HG02588 (cell line): ENCODE measurements at regions not wholly inside any gene's neighbourhood (a gene's known extent, or its start where the extent isn't known, plus 50 kb on each side); places are given as distances from the start of the nearest gene placed in this dataset.
"Not testable (repeated sequence)": the region's sequence is repeated elsewhere in the genome, so short reads cannot be mapped to it uniquely, and the experiment has no call there.

ENCODE experiments used
- ATAC-seq: cut with Tn5 transposase; IDR thresholded peaks from one replicate; pipeline ENCODE4 v1.9.1; 2021; ENCODE audit warnings: mild to moderate bottlenecking, moderate library complexity; ENCODE audit not compliant: unreplicated experiment

DNA sequence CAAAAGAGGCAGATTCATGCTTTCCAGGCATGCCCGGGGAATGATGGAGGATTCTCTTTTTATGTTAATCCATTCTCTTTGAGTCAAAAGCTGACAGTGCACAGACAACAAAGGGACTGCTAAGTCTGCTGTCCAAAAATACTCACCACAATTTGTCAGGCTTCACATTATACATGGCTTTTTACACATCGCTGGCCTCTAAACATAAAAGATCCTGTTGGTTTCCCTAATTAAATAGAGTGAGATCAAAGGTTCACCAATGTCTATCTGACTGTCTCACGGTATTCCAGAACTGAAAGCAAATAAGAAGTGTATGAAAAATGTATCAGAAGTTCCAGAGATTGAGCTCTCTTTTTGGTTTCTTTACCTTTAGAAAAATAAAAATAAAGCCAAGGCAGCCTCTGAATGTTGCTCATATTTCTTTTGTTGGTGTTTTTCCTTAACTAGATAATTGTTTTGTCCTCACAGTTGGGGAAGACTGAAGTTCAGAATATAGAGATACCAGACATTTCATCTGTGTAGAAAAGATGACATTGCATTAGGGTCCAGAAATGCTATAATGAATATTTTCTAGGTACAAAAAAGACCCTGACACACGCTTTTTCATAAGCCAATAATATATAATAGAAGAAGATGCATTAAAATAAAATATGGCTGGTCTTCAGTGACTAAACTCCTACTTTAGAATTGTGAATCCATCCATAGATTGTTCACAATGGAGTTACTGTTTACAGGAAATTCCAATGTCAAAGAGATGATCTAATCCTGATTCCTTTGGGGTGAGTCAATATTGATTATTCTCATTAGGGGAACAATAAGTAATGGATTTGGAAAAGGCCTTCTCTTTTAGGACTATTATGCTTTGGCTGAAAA is 688.2 kb upstream of the CDH6 start:
- no peak for ATAC-seq

DNA sequence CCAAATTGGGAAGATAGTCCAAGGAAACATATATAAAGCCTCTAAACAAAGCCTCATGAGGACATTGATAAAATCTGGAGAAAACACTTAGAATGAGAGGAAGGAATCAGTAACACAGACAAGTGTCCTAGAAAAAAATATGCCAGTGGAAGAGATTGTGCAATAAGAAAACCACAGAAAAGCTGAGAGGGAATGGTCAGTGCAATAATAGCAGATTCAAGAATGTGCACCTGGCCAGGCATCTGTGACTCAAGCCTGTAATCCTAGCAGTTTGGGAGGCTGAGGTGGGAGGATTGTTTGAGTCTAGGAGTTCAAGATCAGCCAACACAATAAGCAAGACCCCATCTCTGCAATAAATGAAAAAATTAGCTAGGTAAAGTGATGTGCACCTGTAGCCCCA is 691.2 kb upstream of the CDH6 start:
- no peak for ATAC-seq

DNA sequence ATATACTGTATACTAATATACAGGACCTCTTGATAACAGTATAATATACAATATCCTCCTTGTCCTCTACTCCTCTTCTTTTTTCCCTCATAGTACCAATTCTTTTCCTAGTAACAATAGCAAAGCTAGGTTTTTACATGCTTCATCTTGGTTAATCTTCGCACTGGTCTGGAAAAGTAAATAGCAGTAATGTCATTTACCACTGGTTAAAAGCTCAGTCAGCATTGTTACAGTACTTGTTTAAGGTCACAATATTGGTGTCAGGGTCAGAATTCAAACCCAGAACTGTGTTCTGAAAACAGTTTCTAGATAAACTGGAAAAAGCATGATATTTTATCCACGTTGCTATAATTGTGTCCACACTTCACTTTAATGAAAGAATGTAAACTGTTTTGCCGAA is 692.4 kb upstream of the CDH6 start:
- ATAC-seq = no peak

DNA sequence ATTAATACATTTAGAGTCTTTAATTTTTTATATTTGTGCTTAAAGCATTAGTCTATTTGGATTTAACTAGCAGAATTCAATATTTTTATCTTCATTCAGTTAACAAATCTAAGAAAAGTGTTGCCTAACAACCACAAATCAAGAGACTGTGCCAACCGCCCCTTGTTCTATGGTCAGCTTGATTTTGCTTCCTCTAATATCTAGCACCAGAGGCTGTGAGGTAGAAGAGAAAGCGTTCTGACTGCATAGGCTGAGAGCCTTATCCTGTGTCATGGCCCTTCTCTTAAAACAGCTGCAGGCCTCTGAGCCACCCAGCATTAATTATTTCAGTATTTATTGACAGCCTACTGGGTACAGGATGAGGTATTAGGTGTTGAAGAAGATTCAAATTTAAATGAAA is 693.0 kb upstream of the CDH6 start:
- no peak for ATAC-seq

DNA sequence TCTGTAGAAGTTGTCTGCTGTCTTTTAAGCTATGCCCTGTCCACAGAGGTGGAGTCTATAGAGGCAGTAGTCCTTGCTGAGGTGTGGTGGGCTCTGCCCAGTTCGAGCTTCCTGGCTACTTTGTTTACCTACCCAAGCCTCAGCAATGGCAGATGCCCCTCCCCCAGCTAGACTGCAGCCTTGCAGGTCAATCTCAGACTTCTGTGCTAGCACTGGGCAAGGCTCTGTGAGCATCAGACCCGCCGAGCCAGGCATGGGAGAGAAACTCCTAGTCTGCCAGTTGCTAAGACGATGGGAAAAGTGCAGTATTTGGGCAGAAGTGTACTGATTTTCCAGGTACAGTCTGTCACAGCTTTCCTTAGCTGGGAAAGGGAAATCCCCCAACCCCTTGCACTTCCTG is 694.1 kb upstream of the CDH6 start:
- no peak for ATAC-seq

DNA sequence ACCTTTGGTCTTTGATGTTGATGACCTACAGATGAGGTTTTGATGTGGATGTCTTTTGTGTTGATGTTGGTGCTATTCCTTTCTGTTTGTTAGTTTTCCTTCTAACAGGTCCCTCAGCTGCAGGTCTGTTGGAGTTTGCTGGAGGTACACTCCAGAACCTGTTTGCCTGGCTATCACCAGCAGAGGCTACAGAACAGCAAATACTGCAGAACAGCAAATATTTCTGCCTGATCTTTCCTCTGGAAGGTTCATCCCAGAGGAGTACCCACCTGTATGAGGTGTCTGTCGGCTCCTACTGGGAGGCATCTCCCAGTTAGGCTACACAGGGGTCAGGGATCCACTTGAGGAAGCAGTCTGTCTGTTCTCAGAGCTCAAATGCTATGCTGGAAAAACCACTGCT is 694.5 kb upstream of the CDH6 start:
- no peak for ATAC-seq

DNA sequence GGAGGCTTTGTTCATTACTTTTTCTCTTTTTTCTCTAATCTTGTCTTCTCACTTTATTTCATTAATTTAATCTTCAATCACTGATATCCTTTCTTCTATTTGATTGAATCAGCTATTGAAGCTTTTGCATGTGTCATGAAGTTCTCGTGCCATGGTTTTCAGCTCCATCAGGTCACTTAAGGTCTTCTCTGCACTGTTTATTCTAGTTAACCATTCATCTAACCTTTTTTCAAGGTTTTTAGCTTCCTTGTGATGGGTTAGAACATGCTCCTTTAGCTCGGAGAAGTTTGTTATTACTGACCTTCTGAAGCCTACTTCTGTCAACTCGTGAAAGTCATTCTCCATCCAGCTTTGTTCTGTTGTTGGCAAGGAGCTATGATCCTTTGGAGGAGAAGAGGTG is 695.0 kb upstream of the CDH6 start:
- ATAC-seq = not testable (repeated sequence)

DNA sequence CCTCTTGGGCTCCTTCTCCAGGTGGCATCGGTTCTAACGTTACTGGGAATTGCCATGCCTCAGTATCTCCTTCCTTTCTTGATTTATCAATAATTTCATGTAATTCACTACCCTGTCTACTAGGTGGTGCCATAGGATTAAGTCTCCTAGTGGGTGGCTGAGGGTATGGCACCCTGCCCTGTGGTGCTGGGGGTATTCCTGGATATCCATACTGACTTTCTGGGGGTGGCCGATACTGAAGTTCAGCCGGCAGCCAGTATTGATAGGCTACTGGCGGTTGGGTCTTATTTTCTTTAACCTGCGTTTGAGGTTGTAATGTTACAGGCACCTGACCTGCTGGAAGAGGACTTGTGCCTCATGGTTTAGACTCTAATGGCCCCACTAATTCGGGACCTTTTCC is 699.4 kb upstream of the CDH6 start:
- ATAC-seq = not testable (repeated sequence)

DNA sequence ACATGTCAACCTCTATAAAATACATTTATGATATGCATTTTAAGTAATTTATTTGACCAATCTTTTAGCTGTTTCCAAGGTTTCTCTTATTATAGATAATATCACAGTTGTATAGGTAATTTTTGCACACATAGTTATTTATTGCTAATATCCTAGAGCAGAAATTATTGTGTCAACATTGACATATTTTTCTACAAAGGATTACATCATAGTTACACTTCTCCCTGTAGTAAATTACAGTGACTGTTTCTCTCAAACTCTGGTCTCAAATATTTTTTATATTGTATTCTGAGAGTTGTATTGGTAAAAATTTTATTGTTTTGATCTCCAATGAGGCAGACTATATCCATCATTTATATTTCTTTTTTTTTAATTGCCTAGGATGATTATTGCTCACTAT is 714.4 kb upstream of the CDH6 start:
- no peak for ATAC-seq

DNA sequence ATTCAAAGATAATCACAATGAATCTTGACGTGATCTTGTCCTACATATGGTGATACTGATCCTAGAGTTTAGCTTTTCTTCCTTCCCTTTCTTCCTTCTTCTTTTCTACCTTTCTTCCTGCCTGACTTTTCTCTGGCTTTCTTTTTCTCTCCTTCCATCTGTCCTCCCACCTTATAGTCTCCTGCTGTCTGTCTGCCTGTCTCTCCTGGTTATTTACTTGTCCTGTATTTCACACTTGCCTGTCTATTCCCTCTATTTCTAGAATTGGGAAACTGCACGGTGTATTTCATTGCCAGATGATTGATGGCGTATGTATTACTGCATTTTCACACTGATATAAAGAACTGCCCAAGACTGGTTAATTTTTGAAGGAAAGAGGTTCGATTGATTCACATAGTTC is 718.1 kb upstream of the CDH6 start:
- no peak for ATAC-seq

DNA sequence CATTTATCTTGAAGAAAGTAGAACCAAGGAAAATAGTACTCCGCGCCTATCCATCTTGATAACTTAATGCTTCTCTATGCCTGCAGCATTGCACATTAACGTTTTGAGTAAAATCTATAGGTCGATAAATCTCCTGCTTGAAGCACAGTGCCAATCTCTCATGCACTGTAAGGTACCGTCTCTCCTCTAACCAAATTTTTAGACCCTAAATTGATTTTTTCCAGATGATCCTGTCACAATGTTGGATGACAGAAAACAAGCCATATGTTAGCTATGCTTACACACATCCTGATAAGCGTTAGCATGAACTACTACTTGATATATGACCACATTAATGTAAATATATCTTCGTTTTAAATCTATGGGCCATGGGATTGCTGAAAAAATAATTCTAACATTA is 723.8 kb upstream of the CDH6 start:
- ATAC-seq = no peak

DNA sequence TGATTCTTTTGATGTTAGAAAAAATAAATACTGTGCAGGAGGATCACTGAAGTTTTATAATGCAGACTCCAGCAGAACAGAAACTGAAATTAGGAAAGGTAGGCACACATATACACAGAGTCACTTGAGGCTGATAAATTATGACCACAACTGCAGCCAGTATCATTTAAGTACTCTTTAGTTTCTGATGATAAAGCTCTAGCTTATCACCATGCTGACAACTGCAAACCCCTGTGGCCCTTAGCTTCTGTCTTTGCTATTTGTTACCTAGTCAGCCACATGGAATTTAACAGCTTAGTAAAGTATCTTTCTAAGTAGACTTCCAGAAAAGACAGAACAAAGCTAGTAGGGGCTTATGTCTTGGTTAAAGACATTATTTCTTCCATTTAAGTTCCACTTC is 734.8 kb upstream of the CDH6 start:
- no peak for ATAC-seq

DNA sequence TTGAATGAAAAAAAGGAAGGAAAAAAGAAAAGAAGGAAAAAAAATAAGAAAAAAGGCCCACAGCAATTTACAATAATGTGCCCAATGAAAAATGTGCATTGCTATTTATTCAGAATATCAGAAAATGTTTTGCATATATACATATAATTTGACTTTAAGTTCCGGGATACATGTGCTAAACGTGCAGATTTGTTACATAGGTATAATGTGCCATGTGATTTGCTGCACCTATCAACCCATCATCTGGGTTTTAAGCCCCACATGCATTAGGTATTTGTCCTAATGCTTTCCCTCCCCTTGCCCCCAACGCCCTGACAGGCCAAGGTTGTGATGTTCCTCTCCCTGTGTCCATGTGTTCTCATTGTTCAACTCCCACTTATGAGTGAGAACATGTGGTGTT is 738.0 kb upstream of the CDH6 start:
- not testable (repeated sequence) for ATAC-seq

DNA sequence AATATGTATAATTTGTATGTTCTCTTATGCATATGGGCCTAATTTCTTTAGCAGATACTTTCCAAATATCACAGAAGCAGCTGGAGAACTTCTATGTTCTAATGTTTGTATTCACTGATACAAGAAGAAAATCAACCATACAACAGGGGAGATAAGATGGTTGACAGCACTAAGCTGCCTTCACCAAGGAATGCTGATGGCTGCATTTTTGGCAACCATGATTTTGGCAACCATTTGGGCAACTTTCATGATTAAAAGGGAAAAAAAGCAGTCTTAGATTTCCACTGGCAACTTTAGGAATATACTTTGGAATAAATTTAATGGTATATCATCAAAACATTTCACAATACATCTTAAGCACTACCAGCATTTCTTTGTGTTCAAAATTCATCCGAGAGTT is 740.3 kb upstream of the CDH6 start:
- ATAC-seq = no peak

DNA sequence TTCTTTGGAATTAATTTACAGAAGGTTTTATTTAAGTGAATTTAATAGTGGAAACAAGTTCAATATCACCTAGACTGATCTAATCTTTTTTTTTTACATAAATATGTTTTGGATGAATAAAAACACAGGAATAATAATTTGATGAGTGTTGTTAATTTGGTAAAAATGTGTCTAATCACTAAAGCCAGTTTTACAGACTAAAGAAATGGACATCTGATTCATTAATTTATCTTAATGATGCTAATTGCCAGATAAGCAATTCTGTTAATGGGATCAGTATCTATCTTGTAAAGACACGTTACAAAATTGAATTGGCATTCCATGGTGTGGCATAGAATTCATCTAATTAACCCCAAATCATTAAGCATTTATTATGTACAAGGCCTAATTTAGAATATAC is 743.3 kb upstream of the CDH6 start:
- ATAC-seq = no peak

DNA sequence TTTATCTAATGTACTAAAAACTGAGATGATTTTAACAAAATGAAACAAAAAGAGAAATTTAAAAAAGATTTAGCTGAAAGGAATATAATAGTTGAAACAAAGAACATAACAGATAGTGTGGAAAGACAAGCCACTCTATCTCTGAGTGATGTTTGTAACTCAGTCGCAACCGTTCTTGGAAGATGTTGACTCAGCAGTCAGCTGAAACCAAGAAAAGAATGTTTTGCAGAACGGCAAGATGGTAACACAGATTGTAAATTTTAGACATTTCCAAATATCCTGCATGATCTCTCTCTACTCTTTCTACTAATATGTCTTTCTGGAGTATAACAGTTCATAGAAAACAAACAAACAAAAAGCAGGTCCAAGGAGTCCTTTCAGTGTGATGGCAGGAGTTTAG is 746.1 kb upstream of the CDH6 start:
- ATAC-seq = no peak

DNA sequence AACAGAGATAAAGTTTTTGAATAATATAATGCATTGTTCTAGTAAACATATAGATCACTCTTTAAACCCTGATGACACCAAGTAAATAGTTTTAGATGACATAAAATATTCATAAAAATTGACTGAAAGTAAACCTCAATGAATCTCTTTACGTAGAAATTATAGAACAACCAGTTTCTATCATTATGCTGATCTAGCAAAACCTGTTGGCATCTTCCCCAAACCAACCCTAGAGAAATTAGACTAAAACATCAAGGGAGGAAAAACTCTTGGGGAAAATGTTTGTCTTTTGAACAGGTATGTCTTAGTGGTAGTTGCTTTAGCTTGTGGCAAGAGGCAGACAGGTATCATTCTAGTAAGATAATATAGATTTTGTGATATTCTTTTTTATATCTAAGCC is 747.0 kb upstream of the CDH6 start:
- no peak for ATAC-seq

DNA sequence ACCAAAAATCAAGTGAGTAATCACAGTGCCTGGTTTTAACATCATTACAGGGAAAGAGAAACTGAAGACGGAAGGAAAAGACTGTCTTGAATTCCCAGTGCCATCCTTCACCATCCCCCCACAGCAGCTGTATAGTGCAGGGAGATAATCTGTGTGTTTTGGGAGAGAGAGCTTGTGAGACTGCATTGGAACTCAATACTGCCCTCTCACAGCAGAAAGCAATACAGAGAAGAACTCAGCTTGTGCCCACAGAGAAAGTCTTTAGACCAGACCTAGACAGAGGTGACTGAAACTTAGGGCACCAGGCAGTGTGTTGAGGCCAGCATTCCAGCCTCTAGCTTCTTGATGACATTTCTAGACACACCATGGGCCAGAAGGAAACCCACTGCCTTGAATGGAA is 754.7 kb upstream of the CDH6 start:
- no peak for ATAC-seq

DNA sequence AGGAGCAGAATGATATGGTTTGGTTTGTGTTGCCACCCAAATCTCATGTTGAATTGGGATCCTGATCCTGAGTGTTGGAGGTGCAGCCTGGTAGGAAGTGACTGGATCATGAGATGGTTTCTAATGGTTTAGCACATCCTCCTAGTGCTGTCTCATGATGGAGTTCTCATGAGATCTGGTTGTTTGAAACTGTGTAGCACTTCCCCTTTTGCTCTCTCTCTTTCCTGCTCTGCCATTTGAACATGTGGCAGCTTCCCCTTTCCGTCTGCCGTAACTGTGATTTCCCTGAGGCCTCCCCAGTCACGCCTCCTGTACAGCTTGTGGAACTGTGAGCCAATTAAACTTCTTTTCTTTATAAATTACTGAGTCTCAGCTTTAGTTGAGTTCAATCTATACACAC is 756.8 kb upstream of the CDH6 start:
- no peak for ATAC-seq

DNA sequence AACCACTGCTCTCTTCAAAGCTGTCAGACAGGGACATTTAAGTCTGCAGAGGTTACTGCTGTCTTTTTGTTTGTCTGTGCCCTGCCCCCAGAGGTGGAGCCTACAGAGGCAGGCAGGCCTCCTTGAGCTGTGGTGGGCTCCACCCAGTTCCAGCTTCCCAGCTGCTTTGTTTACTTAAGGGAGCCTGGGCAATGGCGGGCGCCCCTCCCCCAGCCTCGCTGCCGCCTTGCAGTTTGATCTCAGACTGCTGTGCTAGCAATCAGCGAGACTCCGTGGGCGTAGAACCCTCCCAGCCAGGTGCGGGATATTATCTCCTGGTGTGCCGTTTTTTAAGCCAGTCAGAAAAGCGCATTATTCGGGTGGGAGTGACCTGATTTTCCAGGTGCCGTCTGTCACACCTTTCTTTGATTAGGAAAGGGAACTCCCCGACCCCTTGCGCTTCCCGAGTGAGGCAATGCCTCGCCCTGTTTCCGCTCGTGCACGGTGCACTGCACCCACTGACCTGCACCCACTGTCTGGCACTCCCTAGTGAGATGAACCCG is 764.5 kb upstream of the CDH6 start:
- ATAC-seq = not testable (repeated sequence)

DNA sequence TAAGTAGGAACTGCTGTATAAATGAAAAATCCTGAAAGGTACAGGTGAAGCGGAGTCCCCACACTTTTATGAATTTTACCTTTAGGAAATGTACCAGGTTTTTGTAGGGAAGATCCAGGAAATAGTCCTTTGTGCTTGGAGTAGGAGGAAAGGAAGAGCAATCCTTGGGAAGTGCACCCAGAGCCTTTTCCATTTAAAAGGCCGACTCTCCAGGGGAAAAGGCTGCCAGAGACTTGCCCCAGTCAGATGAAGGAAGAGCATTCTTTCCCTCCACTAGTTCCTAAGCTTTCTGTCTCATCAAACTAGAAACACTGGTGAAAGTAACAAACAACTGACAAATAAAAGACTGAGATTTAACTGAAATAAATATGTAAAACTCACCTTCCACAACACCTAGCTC is 779.4 kb upstream of the CDH6 start:
- ATAC-seq = no peak

DNA sequence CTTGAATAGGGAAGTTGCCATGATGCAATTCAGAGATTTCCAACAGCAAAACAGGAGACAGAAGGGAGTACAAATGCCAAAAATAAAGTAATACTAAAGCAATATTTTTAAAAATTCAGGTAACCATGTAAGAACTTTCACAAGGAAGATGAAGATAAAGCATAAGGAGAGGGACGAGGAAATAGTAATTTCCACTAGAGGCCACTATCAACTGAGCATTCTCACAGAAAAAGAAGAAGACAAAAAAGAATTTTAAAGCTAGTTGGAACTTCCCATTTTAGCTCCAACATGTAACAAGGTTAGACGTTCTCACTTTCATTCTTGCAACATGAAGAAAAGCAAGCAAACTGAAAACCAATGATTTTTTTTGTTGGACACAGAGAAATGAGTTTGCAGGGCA is 779.9 kb upstream of the CDH6 start:
- no peak for ATAC-seq

DNA sequence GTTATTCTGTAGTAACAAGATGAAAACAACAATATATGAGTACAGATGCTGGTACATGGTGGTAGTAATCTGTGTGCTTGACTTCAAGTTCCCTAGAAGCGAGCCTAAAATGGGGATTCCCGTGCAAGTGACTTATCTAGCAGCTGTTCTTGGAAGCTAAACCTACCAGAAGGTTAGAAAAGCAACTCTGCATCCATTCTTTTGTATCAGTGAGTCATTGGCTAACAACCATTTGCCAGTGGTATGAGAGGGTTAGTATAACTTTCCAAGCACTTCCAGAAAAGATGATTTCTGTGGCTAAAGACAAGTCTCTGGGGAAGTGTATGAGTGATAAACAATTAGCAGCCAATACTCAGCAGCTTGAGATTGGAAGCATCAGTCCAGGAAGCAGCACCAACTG is 787.7 kb upstream of the CDH6 start:
- no peak for ATAC-seq
